ENCODE measurements at regions not wholly inside any gene's neighbourhood (a gene's known extent, or its start where the extent isn't known, plus 50 kb on each side); places are given as distances from the start of the nearest gene placed in this dataset.

GRCh38 chr15:70212286-70212962 lies 114.7 kb upstream of the TLE3 start:
- TF ChIP-seq ZNF274 (IDR thresholded peaks at IDR 0.05; ENCODE audit: low read depth, low read length), result no peak
- no peak overlapping the region for H3K4me3 ChIP-seq (ENCODE audit: low read length)

GRCh38 chr15:70210528-70210927 lies 112.8 kb upstream of the TLE3 start:
- TF ChIP-seq ZNF274 (IDR thresholded peaks at IDR 0.05; ENCODE audit: low read depth, low read length), result no peak
- H3K4me3 ChIP-seq (ENCODE audit: low read length), result no peak overlapping the region

GRCh38 chr15:70210076-70210475 lies 112.4 kb upstream of the TLE3 start:
- TF ChIP-seq ZNF274 (IDR thresholded peaks at IDR 0.05; ENCODE audit: low read depth, low read length), result no peak
- H3K4me3 ChIP-seq (ENCODE audit: low read length), result no peak overlapping the region

- no peak overlapping the region for H3K4me3 ChIP-seq (ENCODE audit: low read length)
- no peak for TF ChIP-seq ZNF274 (IDR thresholded peaks at IDR 0.05; ENCODE audit: low read depth, low read length)
Measured at GRCh38 chr15:70209499-70209898, 111.8 kb upstream of the TLE3 start.

GRCh38 chr15:70208332-70208731 lies 110.6 kb upstream of the TLE3 start:
- TF ChIP-seq ZNF274 (IDR thresholded peaks at IDR 0.05; ENCODE audit: low read depth, low read length), result no peak
- H3K4me3 ChIP-seq (ENCODE audit: low read length), result no peak overlapping the region

GRCh38 chr15:70206668-70207067 lies 109.0 kb upstream of the TLE3 start:
- TF ChIP-seq ZNF274 (IDR thresholded peaks at IDR 0.05; ENCODE audit: low read depth, low read length), result no peak
- no peak overlapping the region for H3K4me3 ChIP-seq (ENCODE audit: low read length)

- TF ChIP-seq ZNF274 (IDR thresholded peaks at IDR 0.05; ENCODE audit: low read depth, low read length), result no peak
- no peak overlapping the region for H3K4me3 ChIP-seq (ENCODE audit: low read length)
Measured at GRCh38 chr15:70204652-70205051, 106.9 kb upstream of the TLE3 start.

- TF ChIP-seq ZNF274 (IDR thresholded peaks at IDR 0.05; ENCODE audit: low read depth, low read length), result no peak
- H3K4me3 ChIP-seq (ENCODE audit: low read length), result no peak overlapping the region
Measured at GRCh38 chr15:70203981-70204560, 106.4 kb upstream of the TLE3 start.

- TF ChIP-seq ZNF274 (IDR thresholded peaks at IDR 0.05; ENCODE audit: low read depth, low read length), result no peak
Measured at GRCh38 chr15:70202756-70203155, 105.0 kb upstream of the TLE3 start.

GRCh38 chr15:70201425-70201775 lies 103.7 kb upstream of the TLE3 start:
- no peak overlapping the region for H3K4me3 ChIP-seq (ENCODE audit: low read length)
- TF ChIP-seq ZNF274 (IDR thresholded peaks at IDR 0.05; ENCODE audit: low read depth, low read length), result no peak

More at GRCh38 chr15:70202756-70203155, 105.0 kb upstream of the TLE3 start:
- no peak overlapping the region for H3K4me3 ChIP-seq (ENCODE audit: low read length)

GRCh38 chr15:70200511-70201424 lies 103.1 kb upstream of the TLE3 start:
- no peak for TF ChIP-seq ZNF274 (IDR thresholded peaks at IDR 0.05; ENCODE audit: low read depth, low read length)
- H3K4me3 ChIP-seq (ENCODE audit: low read length), result no peak overlapping the region

- no peak for TF ChIP-seq ZNF274 (IDR thresholded peaks at IDR 0.05; ENCODE audit: low read depth, low read length)
- H3K4me3 ChIP-seq (ENCODE audit: low read length), result no peak overlapping the region
Measured at GRCh38 chr15:70199540-70200410, 102.1 kb upstream of the TLE3 start.

- TF ChIP-seq ZNF274 (IDR thresholded peaks at IDR 0.05; ENCODE audit: low read depth, low read length), result no peak
- no peak overlapping the region for H3K4me3 ChIP-seq (ENCODE audit: low read length)
Measured at GRCh38 chr15:70199124-70199482, 101.4 kb upstream of the TLE3 start.
